Calu3 (cell line): ENCODE measurements at regions not wholly inside any gene's neighbourhood (a gene's known extent, or its start where the extent isn't known, plus 50 kb on each side); places are given as distances from the start of the nearest gene placed in this dataset.

Experiments used
- BruUV-seq: library from RNA; stranded (reverse); fragments of 400-500 nt; replicated peaks from 2 replicates; lab custom pipeline; 2021; lab: Mats Ljungman, UMichigan
- CTCF ChIA-PET: fragments of 300-600 bp; sonication (Branson Sonifier 250); formaldehyde crosslinking; loops from one replicate; lab custom pipeline; 2022; ENCODE audit warnings: antibody characterized with exemption; lab: Charles Lee
- DNase-seq: peaks from one replicate; pipeline ENCODE4 v3.0.0; 2022
- H3K27ac Mint-ChIP-seq: one replicate; pipeline ENCODE4 v1.8.0; 2022; ENCODE audit warnings: mixed read lengths; ENCODE audit not compliant: unreplicated experiment
- H3K27me3 Mint-ChIP-seq: one replicate; pipeline ENCODE4 v1.8.0; 2022; ENCODE audit warnings: mixed read lengths; ENCODE audit not compliant: unreplicated experiment
- H3K36me3 Mint-ChIP-seq: one replicate; pipeline ENCODE4 v1.8.0; 2022; ENCODE audit warnings: mild to moderate bottlenecking, moderate library complexity, mixed read lengths; ENCODE audit not compliant: insufficient read depth, unreplicated experiment
- H3K4me1 Mint-ChIP-seq: one replicate; pipeline ENCODE4 v1.8.0; 2022; ENCODE audit warnings: mild to moderate bottlenecking, low read depth, mixed read lengths; ENCODE audit not compliant: unreplicated experiment
- H3K4me3 Mint-ChIP-seq: one replicate; pipeline ENCODE4 v1.8.0; 2022; ENCODE audit warnings: mild to moderate bottlenecking, low read depth, moderate library complexity, mixed read lengths; ENCODE audit not compliant: unreplicated experiment
- H3K9me3 Mint-ChIP-seq: one replicate; pipeline ENCODE4 v1.8.0; 2022; ENCODE audit warnings: low read depth, mixed read lengths; ENCODE audit not compliant: unreplicated experiment
- CTCF ChIP-seq: fragments of 200-600 bp; IDR thresholded peaks from one replicate; pipeline ENCODE4 v1.8.0; 2022; ENCODE audit warnings: antibody characterized with exemption; ENCODE audit not compliant: unreplicated experiment
- intact Hi-C: fragments of 100-400 bp; cut with micrococcal nuclease; formaldehyde crosslinking; loops from one replicate; pipeline ENCODE4 v1.10.0; 2022; ENCODE audit not compliant: unreplicated experiment

DNA sequence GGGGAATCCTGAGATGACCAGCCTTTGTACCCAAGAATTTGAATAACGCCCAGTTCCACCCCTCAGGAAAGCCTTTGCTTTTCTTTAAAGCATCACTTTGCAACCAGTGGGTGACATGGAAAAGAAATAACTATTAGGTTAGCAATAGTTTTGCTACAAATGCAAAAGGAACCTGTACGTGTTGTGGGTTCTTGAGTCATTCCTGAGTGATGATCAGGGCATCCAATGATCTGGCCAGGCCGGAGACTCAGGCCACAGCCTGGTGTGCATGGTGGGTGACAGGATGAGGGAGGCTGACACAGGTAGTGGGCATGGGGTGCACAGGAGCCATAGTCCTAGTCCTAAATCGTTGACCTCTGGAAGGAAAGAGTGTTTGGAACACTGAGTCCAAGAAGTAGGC is 321.4 kb upstream of the IL12A start:
- Mint-ChIP-seq H3K4me1 (peaks cover 16% of the 10 kb centered on the region), H3K9me3 (peaks cover 6% of the 10 kb centered on the region), H3K27me3 (no peaks in the 10 kb centered on the region), H3K4me3 (no peak overlapping the region), H3K27ac (no peak overlapping the region), H3K36me3 (peaks cover 5% of the 10 kb centered on the region)
- intact Hi-C loops = no loop called here
- TF ChIP-seq CTCF = no peak
- CTCF ChIA-PET = no interaction called here
- BruUV-seq = no TSS peak
- DNase-seq = no peak

DNA sequence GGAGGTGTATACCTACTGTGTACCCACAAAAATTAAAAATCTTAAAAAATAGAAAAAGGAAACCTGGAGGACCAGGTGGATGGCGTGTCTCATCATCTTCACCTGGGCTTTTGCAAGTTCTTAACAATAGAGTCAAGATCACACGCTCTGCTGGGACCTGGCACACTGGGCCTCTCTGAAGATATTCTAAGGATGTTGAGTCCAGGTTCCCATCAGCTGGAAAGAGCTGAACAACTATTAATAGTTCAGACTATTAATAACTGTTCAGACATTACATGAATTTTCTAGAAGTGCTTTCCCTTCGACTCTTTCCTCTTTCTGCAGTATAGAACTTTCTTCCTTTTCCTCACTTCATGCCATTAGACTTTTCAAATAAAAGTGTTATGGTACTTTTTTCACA is 320.2 kb upstream of the IL12A start:
- Mint-ChIP-seq H3K36me3 (peaks cover 5% of the 10 kb centered on the region), H3K9me3 (no peaks in the 10 kb centered on the region), H3K4me1 (peaks cover 16% of the 10 kb centered on the region), H3K4me3 (peak overlapping the region; percentile 42), H3K27ac (no peak overlapping the region), H3K27me3 (no peaks in the 10 kb centered on the region)
- CTCF ChIA-PET = interaction anchor here (1.4 to 1.8 kb wide), 2 partner anchors 9 to 30 kb away, joined by 4 read pairs; no protein-coding TSS in a partner anchor
- TF ChIP-seq CTCF = no peak
- no peak for DNase-seq
- intact Hi-C loops = loop anchor here (2.0 kb wide), 1 partner anchor 32 kb away; no protein-coding TSS in a partner anchor
- no TSS peak for BruUV-seq

GRCh38 chr3:159668990-159669476 is 319.6 kb upstream of the IL12A start:
- Mint-ChIP-seq H3K4me1 (peaks cover 16% of the 10 kb centered on the region), H3K4me3 (peak overlapping the region; percentile 42), H3K9me3 (no peaks in the 10 kb centered on the region), H3K36me3 (peaks cover 5% of the 10 kb centered on the region), H3K27me3 (no peaks in the 10 kb centered on the region), H3K27ac (peak overlapping the region; percentile 66)
- BruUV-seq = no TSS peak
- DNase-seq = peak; percentile 61
- intact Hi-C loops = loop anchor here (2.0 kb wide), 1 partner anchor 32 kb away; no protein-coding TSS in a partner anchor
- no peak for TF ChIP-seq CTCF
- CTCF ChIA-PET = interaction anchor here (1.4 to 1.8 kb wide), 3 partner anchors 9 to 43 kb away, joined by 4 read pairs; no protein-coding TSS in a partner anchor

- CTCF ChIA-PET = interaction anchor here (1.4 to 1.8 kb wide), 3 partner anchors 10 to 42 kb away, joined by 4 read pairs; no protein-coding TSS in a partner anchor
- Mint-ChIP-seq H3K9me3 (no peaks in the 10 kb centered on the region), H3K4me3 (no peak overlapping the region), H3K4me1 (peaks cover 16% of the 10 kb centered on the region), H3K27me3 (no peaks in the 10 kb centered on the region), H3K27ac (peak overlapping the region; percentile 66), H3K36me3 (peaks cover 5% of the 10 kb centered on the region)
- no peak for TF ChIP-seq CTCF
- no TSS peak for BruUV-seq
- DNase-seq = no peak
- intact Hi-C loops = loop anchor here (2.0 to 5.0 kb wide), 2 partner anchors 33 to 93 kb away; no protein-coding TSS in a partner anchor
These were observed 318.9 kb upstream of the IL12A start for GRCh38 chr3:159669766-159670165.
